H9 (cell line): ENCODE measurements at regions not wholly inside any gene's neighbourhood (a gene's known extent, or its start where the extent isn't known, plus 50 kb on each side); places are given as distances from the start of the nearest gene placed in this dataset.

Experiments used
- DNase-seq: peaks from one replicate; pipeline ENCODE4 v3.0.0-alpha.2; 2017
- H2AFZ ChIP-seq: one replicate; pipeline ENCODE4 v1.6.1; 2013; ENCODE audit warnings: mild to moderate bottlenecking, low read length, control low read depth, moderate library complexity
- H2AK5ac ChIP-seq: 2 replicates; pipeline ENCODE4 v1.6.1; 2013; ENCODE audit warnings: low read length, control low read depth, mixed read lengths; ENCODE audit not compliant: insufficient read length
- H2BK120ac ChIP-seq: one replicate; pipeline ENCODE4 v1.6.1; 2013; ENCODE audit warnings: low read depth, mild to moderate bottlenecking, low read length, control low read depth, inconsistent platforms; ENCODE audit not compliant: poor library complexity, severe bottlenecking
- H2BK12ac ChIP-seq: 2 replicates; pipeline ENCODE4 v1.6.1; 2013; ENCODE audit warnings: low read length, control low read depth, mixed read lengths, low read depth; ENCODE audit not compliant: insufficient read length
- H2BK15ac ChIP-seq: 2 replicates; pipeline ENCODE4 v1.6.1; 2013; ENCODE audit warnings: low read depth, low read length, control low read depth
- H2BK20ac ChIP-seq: one replicate; pipeline ENCODE4 v1.6.1; 2013; ENCODE audit warnings: low read depth, mild to moderate bottlenecking, low read length, control low read depth, inconsistent platforms; ENCODE audit not compliant: poor library complexity, severe bottlenecking
- H2BK5ac ChIP-seq: 2 replicates; pipeline ENCODE4 v1.6.1; 2013; ENCODE audit warnings: low read length, control low read depth, mixed read lengths; ENCODE audit not compliant: insufficient read length
- H3K14ac ChIP-seq: 2 replicates; pipeline ENCODE4 v1.6.1; 2013; ENCODE audit warnings: low read length, control low read depth; ENCODE audit not compliant: insufficient read depth
- H3K18ac ChIP-seq: 2 replicates; pipeline ENCODE4 v1.6.1; 2013; ENCODE audit warnings: low read depth, mild to moderate bottlenecking, mixed read lengths, low read length, control low read depth; ENCODE audit not compliant: insufficient read length
- H3K23ac ChIP-seq: 2 replicates; pipeline ENCODE4 v1.6.1; 2013; ENCODE audit warnings: low read length, control low read depth, mixed read lengths, low read depth; ENCODE audit not compliant: insufficient read length
- H3K23me2 ChIP-seq: 2 replicates; pipeline ENCODE4 v1.6.1; 2013; ENCODE audit warnings: low read depth, mild to moderate bottlenecking, mixed read lengths, low read length, control low read depth; ENCODE audit not compliant: insufficient read length, poor library complexity, severe bottlenecking
- H3K27ac ChIP-seq: 2 replicates; pipeline ENCODE4 v1.5.1; 2013; ENCODE audit warnings: low read length, control low read depth, mixed read lengths, low read depth; ENCODE audit not compliant: insufficient read length
- H3K27me3 ChIP-seq: 2 replicates; pipeline ENCODE4 v1.6.1; 2013; ENCODE audit warnings: low read length, control low read depth, inconsistent platforms; ENCODE audit not compliant: insufficient read depth
- H3K4ac ChIP-seq: 2 replicates; pipeline ENCODE4 v1.6.1; 2013; ENCODE audit warnings: low read depth, mild to moderate bottlenecking, control low read depth, inconsistent platforms, low read length, moderate library complexity
- H3K4me1 ChIP-seq: 2 replicates; pipeline ENCODE4 v1.6.1; 2013; ENCODE audit warnings: low read length, control low read depth, inconsistent platforms; ENCODE audit not compliant: insufficient read depth
- H3K4me2 ChIP-seq: 2 replicates; pipeline ENCODE4 v1.6.1; 2013; ENCODE audit warnings: low read length, control low read depth, mixed read lengths; ENCODE audit not compliant: insufficient read length, insufficient read depth
- H3K56ac ChIP-seq: 2 replicates; pipeline ENCODE4 v1.6.1; 2013; ENCODE audit warnings: low read depth, mild to moderate bottlenecking, mixed read lengths, low read length, control low read depth; ENCODE audit not compliant: insufficient read length
- H3K79me1 ChIP-seq: 2 replicates; pipeline ENCODE4 v1.6.1; 2013; ENCODE audit warnings: low read depth, mild to moderate bottlenecking, moderate library complexity, low read length, control low read depth, inconsistent platforms; ENCODE audit not compliant: insufficient read depth, poor library complexity, severe bottlenecking
- H3K79me2 ChIP-seq: 2 replicates; pipeline ENCODE4 v1.6.1; 2013; ENCODE audit warnings: low read length, control low read depth, inconsistent platforms; ENCODE audit not compliant: insufficient read depth
- H3K9ac ChIP-seq: 2 replicates; pipeline ENCODE4 v1.6.1; 2013; ENCODE audit warnings: low read length, control low read depth, mixed read lengths; ENCODE audit not compliant: insufficient read length; ENCODE audit errors: extremely low read depth
- H3K9me3 ChIP-seq: one replicate; pipeline ENCODE4 v1.6.1; 2013; ENCODE audit warnings: low read depth, low read length, inconsistent platforms; ENCODE audit not compliant: control insufficient read depth
- H3T11ph ChIP-seq: one replicate; pipeline ENCODE4 v1.6.1; 2013; ENCODE audit warnings: mild to moderate bottlenecking, low read length, control low read depth, inconsistent platforms
- H4K20me1 ChIP-seq: one replicate; pipeline ENCODE4 v1.6.1; 2013; ENCODE audit not compliant: control insufficient read depth, insufficient read length, insufficient read depth
- H4K5ac ChIP-seq: 2 replicates; pipeline ENCODE4 v1.6.1; 2013; ENCODE audit warnings: low read depth, mild to moderate bottlenecking, mixed read lengths, low read length, control low read depth; ENCODE audit not compliant: insufficient read length
- H4K8ac ChIP-seq: replicated peaks from 2 replicates; pipeline ENCODE4 v1.6.1; 2013; ENCODE audit warnings: low read length, control low read depth, mixed read lengths, low read depth; ENCODE audit not compliant: insufficient read length
- H4K91ac ChIP-seq: 2 replicates; pipeline ENCODE4 v1.6.1; 2013; ENCODE audit warnings: low read depth, mild to moderate bottlenecking, moderate library complexity, mixed read lengths, low read length, control low read depth; ENCODE audit not compliant: insufficient read length
- H3K27ac Mint-ChIP-seq, 3 experiments: 2 replicates in 2 of 3; 3 replicates in 1 of 3; pipeline ENCODE4 v1.8.0; 2020 to 2021; ENCODE audit warnings: mixed read lengths in 3 of 3, mild to moderate bottlenecking in 1 of 3, moderate library complexity in 1 of 3
- H3K27me3 Mint-ChIP-seq: 2 replicates; pipeline ENCODE4 v1.8.0; 2021; ENCODE audit warnings: low read depth, mild to moderate bottlenecking, moderate library complexity, mixed read lengths
- H3K36me3 Mint-ChIP-seq, 3 experiments: 2 replicates in 2 of 3; 3 replicates in 1 of 3; pipeline ENCODE4 v1.8.0; 2020 to 2021; ENCODE audit warnings: low read depth in 3 of 3, mixed read lengths in 3 of 3; ENCODE audit not compliant: insufficient read depth in 1 of 3
- H3K4me1 Mint-ChIP-seq, 2 experiments: 2 replicates each; pipeline ENCODE4 v1.8.0; 2020; ENCODE audit warnings: mixed read lengths in 2 of 2
- H3K4me3 Mint-ChIP-seq, 2 experiments: 2 replicates in 1 of 2; 3 replicates in 1 of 2; pipeline ENCODE4 v1.8.0; 2020 to 2021; ENCODE audit warnings: mild to moderate bottlenecking in 2 of 2, mixed read lengths in 2 of 2, moderate library complexity in 1 of 2
- H3K9me3 Mint-ChIP-seq, 2 experiments: 2 replicates in 1 of 2; 3 replicates in 1 of 2; pipeline ENCODE4 v1.8.0; 2020; ENCODE audit warnings: mild to moderate bottlenecking in 2 of 2, mixed read lengths in 2 of 2, moderate library complexity in 1 of 2
- WGBS: extraction: QIAGEN DNeasy Blood & Tissue Kit; methylation state at CpG from one replicate; pipeline ENCODE4 v1.1.7; 2013; ENCODE audit warnings: missing lambda C conversion rate, low lambda C conversion rate, mixed read lengths; ENCODE audit not compliant: insufficient read length; ENCODE audit errors: extremely low coverage; 5-methylcytosine and 5-hydroxymethylcytosine counted together
- TF ChIP-seq, protein P1 (sequence below): fragments of 200-600 bp; sonication (generic); conservative IDR thresholded peaks from 3 replicates; pipeline ENCODE4 v1.8.0; 2021; ENCODE audit warnings: antibody characterized with exemption, mild to moderate bottlenecking

- TF ChIP-seq, protein P1, sequence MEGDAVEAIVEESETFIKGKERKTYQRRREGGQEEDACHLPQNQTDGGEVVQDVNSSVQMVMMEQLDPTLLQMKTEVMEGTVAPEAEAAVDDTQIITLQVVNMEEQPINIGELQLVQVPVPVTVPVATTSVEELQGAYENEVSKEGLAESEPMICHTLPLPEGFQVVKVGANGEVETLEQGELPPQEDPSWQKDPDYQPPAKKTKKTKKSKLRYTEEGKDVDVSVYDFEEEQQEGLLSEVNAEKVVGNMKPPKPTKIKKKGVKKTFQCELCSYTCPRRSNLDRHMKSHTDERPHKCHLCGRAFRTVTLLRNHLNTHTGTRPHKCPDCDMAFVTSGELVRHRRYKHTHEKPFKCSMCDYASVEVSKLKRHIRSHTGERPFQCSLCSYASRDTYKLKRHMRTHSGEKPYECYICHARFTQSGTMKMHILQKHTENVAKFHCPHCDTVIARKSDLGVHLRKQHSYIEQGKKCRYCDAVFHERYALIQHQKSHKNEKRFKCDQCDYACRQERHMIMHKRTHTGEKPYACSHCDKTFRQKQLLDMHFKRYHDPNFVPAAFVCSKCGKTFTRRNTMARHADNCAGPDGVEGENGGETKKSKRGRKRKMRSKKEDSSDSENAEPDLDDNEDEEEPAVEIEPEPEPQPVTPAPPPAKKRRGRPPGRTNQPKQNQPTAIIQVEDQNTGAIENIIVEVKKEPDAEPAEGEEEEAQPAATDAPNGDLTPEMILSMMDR: no peak
- H3K9me3 ChIP-seq: no peaks in the 10 kb centered on the region
- DNase-seq: no peak
These were observed 890.0 kb upstream of the LRRTM1 start for GRCh38 chr2:81194581-81194980.

More at GRCh38 chr2:81194581-81194980, 890.0 kb upstream of the LRRTM1 start:
- Histone ChIP-seq H3K79me2 (no peaks in the 10 kb centered on the region), H4K20me1 (no peaks in the 10 kb centered on the region), H3K79me1 (no peaks in the 10 kb centered on the region), H4K8ac (no peak overlapping the region), H4K5ac (no peak overlapping the region), H3K27ac (no peak overlapping the region), H3T11ph (no peak overlapping the region), H3K4me2 (no peak overlapping the region), H3K56ac (no peak overlapping the region), H3K14ac (no peak overlapping the region), H3K27me3 (no peaks in the 10 kb centered on the region), H3K23me2 (no peaks in the 10 kb centered on the region), H2AK5ac (no peak overlapping the region), H2BK12ac (no peak overlapping the region), H3K23ac (no peak overlapping the region), H2AFZ (no peak overlapping the region), H2BK20ac (no peak overlapping the region), H2BK120ac (no peak overlapping the region), H3K4ac (no peak overlapping the region), H4K91ac (no peak overlapping the region), H2BK5ac (no peak overlapping the region), H3K9ac (no peak overlapping the region), H2BK15ac (no peak overlapping the region), H3K18ac (no peak overlapping the region), H3K4me1 (no peaks in the 10 kb centered on the region)
- no peak overlapping the region; a peak in 1 of 7 replicates for H3K27ac Mint-ChIP-seq
- peaks cover 0 to 7% (median 0%) of the 10 kb centered on the region in 3 experiments; a peak in 3 of 7 replicates for H3K36me3 Mint-ChIP-seq
- H3K4me3 Mint-ChIP-seq: no peak overlapping the region
- no peaks in the 10 kb centered on the region; the same call in 1 of the 2 replicates for H3K27me3 Mint-ChIP-seq
- H3K9me3 Mint-ChIP-seq: peaks cover 7 to 10% of the 10 kb centered on the region in 2 experiments; a peak in 2 of 5 replicates
- no peaks in the 10 kb centered on the region for H3K4me1 Mint-ChIP-seq
- no CpG with 5 or more reads among the region's 23 CpGs for WGBS
